Amniotic stem cell (primary cell): ENCODE measurements at regions not wholly inside any gene's neighbourhood (a gene's known extent, or its start where the extent isn't known, plus 50 kb on each side); places are given as distances from the start of the nearest gene placed in this dataset.
"Not testable (repeated sequence)": the region's sequence is repeated elsewhere in the genome, so short reads cannot be mapped to it uniquely, and the experiment has no call there.

ENCODE experiments used
- DNase-seq: peaks from one replicate; lab custom pipeline; 2025; lab: John Stamatoyannopoulos, UW

DNA sequence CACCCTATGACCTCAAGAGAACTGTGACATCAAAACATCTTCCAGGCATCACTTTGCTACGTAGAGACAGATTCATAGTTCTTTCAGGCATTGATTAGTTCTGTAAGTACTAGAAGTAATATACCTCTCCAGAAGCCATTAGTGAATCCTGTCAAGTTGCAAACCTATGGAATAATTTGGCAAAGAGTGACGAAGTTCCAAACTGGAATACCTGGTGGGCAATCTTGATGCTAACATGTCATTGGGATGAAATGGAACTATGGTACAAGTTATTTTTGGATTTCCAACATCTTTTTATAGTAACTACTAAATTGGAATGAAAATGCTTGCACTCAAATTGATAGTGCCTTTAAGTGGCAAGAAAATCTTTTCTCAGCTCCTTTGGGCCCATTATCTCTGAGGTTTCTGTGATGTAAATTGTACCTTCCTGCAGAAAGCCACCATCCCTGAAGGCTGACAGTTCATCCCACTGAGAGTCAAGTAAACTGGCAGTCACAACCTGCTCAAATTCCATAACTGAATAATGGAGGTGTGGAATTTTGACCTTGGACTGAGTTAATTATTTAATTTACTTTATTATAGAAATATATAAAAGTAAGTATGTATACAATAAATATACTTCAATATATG is 435.5 kb downstream of the DTWD2 start:
- DNase-seq = no peak

DNA sequence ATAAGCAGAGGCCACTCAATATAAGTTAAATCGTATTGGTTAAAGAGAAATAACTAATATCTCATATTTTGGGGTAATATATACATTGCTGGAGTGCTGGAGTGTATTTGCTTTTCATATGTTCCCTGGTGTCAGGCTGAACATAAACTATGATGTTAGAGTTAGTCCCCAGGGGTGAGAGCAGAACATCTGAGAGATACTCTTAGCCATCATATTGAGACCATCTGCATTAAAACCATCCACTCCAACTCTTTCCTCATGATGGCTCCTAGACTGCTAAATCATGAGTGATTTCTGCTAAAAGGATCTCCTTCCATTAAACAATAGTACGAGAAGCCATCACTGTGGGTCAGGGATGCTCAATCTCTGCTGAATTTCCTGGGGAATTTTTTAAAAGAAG is 436.2 kb downstream of the DTWD2 start:
- no peak for DNase-seq

DNA sequence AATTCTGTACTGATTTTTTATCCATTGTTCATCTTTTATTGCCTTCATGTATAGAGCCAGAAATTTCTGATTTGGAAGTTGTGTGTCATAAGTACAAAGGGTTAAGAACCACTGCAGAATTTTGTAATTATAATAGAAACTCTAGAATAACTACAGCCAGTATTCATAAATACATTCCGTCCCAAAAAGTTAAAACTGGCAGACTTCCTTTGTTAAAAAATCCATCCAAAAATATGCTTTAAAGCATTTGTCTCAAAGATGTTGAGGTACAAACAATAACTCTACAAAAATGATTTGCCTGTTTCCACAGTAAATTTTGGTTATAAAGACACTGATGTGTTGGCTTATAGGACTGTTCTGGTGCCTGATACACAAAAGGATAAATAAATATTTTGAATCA is 436.6 kb downstream of the DTWD2 start:
- no peak for DNase-seq

DNA sequence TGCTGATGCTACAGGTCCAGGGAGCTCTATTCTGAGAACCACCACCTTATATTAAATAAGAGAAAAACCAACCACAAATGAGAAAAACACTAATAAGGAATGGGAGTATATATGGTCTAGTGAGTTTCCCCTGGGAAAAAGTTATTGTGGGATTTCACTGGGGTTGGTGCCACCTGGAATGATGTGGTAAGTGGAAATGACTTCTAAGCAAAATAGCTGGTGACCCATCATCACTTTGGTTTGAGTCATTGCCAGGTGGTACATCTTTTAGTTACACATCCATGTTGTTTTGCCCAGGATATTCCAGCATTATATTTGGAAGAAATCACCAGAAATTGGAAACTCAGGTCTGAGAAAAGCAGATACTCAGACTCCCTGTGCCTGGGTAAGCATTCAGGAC is 437.3 kb downstream of the DTWD2 start:
- DNase-seq = no peak

DNA sequence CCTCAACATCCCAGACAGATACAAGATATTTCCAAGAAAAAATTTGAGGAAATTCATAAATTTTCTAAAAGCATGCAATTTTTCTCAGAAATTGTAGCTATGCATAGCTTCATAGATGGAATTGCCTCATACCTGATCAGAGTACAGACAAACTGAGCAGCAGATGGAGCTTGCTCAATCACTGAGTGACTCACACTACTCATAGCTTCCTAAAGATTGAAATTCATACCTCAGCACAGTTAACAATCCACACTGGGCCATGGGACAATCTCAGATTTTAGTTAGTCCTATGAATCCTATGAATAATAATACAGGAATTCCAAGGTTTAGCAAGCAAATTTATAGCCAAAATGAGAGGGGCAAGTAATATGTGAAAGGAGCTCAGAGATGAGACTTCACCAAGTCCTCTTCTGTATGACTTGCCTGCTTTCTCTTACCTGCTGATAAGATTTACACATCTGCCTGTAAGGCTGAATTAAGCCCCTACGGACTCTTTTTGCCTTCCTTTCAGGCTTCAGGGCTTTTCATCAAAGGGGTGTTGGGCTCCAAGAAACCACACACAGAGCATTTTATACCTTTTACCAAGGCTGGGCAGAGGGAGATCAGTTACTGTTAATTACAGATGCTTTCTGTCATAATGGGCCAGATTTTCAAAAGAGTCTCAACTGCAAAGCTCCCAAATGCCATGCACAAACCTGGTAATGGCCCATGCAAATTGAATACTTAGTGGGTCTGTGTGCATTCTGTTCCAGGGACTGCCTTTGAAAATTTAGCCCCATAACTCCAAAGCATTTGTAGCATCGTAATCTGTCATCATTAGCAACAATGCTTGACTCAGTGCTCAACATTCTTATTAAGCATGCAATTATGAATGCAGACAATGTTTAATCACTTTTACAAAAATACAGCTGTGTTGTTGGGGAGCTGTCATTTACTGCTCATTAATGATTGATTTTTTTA is 439.3 kb downstream of the DTWD2 start:
- DNase-seq = peak; percentile 47

DNA sequence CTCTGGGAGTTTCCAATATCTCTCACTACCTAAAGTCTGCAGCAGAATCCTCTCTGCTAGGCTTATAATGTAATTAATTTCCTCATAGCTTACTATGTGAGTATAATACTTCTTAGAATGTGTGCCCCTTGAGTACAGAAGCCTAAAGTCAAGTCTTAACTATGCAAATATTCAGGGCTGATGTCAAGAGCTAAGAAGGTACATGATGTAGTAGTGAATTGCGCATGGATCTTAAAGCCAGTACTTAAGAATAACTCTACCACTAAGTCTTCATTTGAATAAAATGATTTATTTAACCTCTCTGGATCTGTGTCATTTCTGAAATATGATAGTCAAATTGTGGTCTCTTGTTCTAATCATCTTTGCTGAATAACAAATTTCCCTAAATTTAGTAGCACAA is 442.9 kb downstream of the DTWD2 start:
- no peak for DNase-seq

DNA sequence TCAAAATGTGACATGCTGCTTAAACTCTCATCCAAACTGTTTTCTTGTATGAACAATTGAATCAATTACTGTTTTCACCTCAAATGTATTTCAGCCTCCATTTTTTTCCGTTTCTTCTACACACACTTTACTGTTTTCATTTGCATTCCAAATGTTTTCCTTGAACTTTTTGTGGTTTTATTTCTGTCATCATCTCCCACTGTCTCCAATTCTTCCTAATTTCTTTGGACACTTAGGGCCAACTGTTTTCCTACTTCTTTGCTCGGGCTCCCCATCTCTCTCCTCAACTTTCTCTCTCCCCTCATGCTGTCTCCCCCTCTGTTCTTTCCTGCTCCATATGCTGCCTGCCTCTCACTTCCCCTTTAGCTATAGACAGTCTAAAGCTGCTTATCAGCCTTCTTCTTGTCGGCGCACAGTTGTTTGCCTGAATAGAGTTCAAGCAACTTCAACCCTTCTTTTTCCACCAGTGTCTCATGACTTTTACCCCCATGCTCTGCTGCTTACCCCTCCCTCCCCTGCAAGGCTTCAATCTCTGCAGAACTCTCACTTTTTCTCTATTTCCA is 443.4 kb downstream of the DTWD2 start:
- no peak for DNase-seq

DNA sequence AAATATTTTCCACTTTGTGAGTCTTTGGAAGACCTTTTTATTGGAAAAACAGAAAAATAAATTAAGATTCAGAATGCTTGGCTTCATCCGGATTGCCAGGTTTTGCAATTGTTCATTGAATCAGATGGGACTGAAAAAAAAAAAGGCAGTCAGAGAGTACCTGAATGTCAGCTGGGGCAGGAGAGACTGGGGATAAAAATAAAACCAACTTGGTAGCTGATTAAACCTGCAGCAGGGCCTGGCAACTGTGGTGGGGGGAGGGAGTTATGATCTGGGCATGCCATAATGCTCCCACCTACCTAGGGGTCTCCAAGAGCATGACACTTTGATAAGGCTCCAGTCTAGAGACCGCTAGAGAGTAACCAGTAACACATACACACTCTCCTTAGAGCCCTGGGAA is 454.4 kb downstream of the DTWD2 start:
- no peak for DNase-seq

DNA sequence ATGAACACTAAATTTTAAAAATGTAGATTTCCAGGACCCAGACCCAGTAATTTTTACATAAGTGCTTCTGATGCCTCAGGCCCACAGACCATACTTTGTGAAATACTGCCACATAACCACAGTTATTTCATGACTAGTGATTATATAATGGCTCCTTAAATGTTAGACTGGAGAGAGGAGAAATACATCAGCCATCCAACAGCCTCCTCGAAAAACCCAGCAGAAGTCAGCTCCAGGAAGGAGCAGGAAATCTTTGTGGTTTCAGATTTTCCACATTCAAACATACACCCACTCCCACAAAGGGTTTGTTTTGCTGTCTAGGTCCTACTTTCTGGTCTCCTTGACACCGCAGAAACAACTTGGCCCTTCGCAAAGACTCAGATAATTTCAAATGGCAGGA is 455.2 kb downstream of the DTWD2 start:
- DNase-seq = no peak

DNA sequence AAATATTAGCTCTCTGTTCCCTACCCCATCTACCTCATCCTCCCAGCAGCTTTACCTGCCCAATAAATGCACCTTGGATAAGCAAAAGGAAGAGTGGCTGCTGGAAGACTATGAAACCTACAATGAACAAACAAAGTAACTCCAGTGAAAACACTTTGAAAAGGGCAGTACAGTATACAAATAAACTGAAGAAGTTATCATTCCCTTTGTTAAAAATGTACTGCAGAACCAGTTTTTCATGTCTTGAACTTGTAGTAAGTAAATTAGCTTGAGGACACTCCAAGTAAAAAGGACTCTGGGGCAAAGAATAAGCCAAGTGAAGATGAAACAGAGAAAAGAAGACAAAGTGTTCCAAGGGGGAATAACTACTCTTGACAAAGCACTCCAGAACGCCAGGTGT is 457.1 kb downstream of the DTWD2 start:
- no peak for DNase-seq

DNA sequence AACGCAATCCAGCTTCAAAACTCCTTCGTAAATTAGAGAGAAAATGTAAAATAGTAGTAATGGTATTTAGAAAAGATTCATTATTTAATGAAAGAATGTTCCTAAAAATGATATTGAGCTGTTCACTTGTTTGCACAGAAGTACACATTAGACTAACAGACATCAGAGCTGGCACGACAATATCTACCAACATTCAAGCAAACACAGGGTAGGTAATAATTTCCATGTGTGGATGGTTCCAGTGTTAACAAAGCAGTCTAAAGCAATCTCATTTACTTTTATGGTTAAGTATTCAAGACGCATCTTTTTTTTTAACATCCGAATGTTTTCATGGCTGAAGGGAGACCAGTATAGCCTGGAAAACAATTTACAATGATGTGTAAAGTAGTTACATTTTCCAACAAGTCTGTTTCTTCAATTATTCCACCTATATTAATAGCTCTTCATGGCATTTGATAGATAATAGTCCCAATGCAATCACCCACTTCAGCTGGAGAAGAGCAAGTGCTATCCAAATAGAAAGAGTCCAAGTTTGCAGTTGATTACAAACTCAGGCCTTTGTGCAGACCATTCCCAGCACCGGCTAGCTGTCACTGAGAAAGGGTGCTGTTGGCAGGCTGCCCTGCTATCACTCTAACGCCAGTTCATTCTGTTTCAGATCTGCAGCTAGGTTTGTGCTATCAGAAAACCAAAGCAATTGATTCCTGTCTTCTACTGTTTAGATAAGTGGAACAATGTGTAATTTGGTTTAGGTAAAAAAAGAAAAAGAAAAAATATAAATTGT is 458.8 kb downstream of the DTWD2 start:
- no peak for DNase-seq

DNA sequence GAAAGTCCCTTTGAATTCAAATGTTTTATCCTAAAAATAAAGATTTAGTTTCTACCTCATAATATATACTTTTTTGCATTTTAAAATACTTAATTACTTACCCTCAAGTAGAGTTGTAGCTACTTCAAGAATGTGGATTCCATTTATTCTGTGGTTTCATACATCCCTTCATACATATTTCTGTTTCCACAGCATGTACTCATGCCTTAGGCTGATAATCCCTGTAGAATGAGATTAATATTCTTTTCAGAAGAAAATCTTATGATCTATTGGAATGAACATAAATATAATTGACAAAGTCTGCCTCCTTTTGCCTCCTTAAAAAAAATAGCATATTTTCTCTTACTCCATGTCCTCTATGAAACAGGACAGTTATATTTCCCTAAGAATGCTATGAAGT is 465.7 kb downstream of the DTWD2 start:
- DNase-seq = no peak

DNA sequence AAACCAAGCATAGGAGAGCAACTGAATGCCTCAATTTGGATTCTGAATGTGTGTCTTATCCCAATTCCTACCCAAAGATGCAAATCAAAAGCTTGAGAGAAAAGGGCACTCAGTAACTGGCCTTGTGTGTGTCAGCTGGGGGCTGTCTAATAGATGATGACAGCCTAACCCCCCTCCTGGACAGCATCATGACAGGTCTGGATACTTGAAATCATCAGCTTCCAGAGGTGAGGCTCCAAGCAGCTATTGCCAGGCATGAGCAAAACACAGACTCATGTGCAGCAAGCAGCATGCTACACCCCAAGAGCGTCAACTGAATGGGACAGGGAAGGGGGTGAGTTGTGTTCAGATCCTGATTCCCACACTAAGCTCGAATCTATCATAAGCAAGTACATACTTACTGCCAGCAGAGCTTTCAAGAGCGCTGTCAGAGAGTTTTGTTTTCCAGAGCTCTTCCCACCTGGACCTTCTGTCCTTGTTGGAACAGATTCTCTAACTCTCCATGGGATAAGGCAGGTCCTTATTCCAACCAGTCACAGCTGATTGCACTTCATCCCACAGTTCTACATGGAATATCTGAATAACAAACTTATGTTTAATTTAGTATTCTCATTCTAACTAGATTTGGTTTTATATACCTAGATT is 467.5 kb downstream of the DTWD2 start:
- no peak for DNase-seq

DNA sequence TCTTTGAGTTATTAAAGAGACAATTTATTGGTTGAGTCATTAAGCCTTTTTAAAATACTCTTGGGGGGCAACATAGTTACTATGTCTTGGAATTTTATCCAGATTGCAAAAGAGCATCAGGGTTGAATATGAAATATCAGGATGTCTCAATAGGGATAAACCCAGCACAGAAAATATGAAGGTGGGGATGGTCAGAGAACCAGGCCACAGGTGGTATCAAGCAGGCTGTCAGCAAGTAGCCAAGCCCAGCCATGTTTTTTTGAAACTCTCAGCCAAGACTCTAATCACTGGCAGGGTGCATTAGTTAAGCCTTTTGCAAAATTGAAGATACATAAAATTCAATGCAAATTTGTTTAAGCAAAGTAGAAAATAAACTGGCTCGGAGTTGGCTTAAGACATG is 468.9 kb downstream of the DTWD2 start:
- DNase-seq = no peak

DNA sequence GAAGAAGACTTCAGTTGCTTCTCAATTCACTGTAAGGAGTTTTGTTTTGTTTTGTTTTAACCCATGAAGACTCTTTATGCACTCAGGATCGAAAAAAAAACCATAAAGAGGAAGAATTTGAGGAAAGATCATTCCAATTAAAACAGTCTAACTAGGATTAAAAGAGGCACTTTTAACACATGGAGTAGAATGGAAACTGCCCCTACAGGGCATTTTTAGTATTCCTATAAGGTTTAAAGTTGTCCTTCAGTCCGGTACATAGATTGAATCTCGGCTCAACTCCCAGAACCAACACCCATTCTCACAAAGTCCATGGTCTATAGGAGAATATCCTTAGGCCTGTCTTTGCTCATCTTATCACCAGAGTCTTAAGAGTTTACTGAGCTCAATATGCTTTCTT is 469.6 kb downstream of the DTWD2 start:
- DNase-seq = no peak

DNA sequence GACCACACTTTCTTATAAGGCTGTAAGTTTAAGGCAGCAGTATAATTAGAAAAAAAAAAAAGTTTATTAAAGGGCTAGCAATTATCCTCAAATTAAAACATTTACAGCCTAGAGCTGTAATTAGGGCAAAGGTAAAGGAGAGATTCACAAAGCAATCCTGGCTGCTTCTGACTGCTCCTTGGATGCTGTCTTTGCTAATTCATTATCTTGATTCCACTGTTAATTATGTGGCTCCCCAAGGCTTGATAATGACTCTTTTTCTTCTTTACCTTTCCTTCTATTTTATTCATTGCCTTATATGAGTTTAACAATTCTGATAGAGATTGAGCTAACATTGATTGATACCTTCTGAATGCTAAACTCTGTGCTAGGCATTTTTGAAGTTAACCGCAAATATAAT is 476.5 kb downstream of the DTWD2 start:
- no peak for DNase-seq

DNA sequence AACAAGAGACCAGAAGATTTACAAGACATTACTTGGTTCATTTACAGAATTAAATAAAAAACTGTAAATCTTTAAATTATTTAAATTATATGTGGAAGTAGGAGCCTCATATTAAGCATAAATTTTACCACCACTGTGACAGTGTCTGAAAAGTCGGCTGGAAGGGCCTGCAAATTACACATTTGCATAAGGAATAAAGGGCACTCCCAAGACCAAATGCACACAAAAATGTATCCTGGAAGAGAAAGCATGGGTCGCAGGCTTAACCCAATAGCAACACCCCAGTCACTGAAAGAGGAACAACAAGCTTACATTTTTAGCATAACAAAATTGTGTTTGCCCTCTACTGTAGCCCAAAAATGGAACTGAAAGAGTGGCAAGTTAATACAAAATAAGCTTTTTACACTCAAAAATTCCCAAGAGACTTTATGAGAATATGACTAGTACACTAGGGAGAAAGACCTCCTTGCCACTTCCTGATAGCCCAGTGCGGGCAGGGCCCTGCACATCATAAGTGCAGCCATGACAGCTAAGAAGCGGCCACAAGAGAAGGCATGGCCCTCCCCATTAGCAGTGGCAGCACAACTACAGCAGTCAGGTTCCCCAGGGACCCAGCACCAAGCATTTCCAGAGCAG is 482.0 kb downstream of the DTWD2 start:
- no peak for DNase-seq

DNA sequence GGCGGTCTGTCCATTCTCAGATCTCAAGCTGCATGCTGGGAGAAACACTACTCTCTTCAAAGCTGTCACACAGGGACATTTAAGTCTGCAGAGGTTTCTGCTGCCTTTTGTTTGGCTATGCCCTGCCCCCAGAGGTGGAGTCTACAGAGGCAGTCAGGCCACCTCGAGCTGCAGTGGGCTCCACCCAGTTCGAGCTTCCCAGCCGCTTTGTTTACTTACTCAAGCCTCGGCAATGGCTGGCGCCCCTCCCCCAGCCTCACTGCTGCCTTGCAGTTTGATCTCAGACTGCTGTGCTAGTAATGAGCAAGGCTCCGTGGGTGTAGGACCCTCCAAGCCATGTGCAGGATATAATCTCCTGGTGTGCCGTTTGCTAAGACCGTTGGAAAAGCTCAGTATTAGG is 486.1 kb downstream of the DTWD2 start:
- DNase-seq = not testable (repeated sequence)

DNA sequence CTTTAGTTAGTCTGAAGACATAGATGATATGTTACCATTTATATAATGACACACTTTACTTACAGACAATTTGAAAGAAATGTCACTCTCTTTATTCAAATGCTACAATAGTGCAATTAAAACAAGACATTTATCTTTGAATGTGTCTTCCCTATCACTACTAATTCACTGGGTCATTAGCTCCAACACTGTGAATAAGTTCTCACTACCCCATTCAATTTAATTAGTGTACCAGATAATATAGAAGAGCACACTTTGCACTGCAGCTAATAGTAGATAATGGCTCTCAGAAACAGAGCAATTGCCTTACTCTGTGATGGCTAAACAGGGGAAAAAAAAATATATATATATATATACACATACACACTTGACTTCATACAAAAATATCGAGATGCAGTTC is 497.0 kb downstream of the DTWD2 start:
- DNase-seq = no peak

DNA sequence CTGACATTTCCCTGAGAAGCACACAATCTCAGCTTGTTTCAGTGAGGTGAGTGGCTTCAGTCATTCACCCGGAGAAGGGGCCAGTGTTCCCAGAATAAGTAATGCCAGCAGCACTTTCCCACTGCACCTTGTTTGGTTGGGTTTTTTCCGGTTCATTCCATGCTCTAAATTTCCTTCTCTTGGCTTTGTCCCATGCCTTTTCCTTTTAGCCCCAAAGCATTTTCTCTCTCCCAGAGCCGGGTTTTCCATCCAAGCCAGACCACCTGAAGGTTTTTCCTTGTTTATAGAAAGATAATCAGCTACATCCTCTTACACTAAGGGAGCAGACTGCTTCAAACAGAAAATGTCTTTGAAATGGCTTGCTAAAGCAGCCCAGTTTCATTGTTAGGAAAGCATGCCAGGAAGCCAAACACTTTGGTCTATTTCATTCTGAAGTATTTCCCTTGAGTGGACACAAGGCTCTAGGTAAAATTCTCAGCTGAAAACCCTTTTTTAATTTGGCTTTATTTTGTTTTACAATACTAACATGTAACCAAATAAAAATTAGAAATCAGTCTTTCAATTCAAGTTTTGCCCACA is 501.6 kb downstream of the DTWD2 start:
- DNase-seq = no peak

DNA sequence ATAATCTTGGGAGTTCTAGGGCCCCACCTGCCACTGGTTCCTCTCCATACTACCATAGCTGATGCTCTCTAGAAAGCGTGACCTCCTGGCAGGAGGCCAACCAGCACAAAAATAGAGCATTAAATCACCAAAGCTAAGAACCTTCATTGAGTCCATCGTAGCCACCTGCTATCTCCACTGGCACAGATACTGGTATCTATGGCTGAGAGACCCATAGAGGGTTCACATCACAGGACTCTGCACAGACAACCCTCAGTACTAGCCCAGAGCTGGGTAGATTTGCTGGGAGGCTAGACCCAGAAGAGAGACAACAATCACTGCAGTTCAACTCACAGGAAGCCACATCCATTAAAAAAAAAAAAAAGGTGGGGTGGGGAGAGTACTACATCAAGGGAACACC is 509.1 kb downstream of the DTWD2 start:
- no peak for DNase-seq
